Natural killer cell treated with Interleukin-12 subunit alpha and Interleukin-12 subunit beta and Interleukin-15 and Interleukin-18, amount 100 ng/mL, for 72 hours (primary cell): ENCODE measurements at regions not wholly inside any gene's neighbourhood (a gene's known extent, or its start where the extent isn't known, plus 50 kb on each side); places are given as distances from the start of the nearest gene placed in this dataset.

Experiments used
- ATAC-seq, 2 donors: fragments of 150-1000 bp; cut with Tn5 transposase in 1 of 2; sonication (Bioruptor Pico), chemical (Tn5 transposase) in 1 of 2; 2 replicates each; pipeline ENCODE4 v1.10.0; 2021
- DNase-seq: peaks from one replicate; pipeline ENCODE4 v3.0.0; 2022; ENCODE audit warnings: low spot score
- H3K27ac Mint-ChIP-seq, 2 donors: 1 replicate in 1 of 2; 2 replicates in 1 of 2; pipeline ENCODE4 v1.8.0; 2022; ENCODE audit warnings: mixed read lengths in 2 of 2, mild to moderate bottlenecking in 1 of 2, moderate library complexity in 1 of 2
- H3K27me3 Mint-ChIP-seq, 2 donors: 1 replicate in 1 of 2; 2 replicates in 1 of 2; pipeline ENCODE4 v1.8.0; 2022; ENCODE audit warnings: mixed read lengths in 2 of 2
- H3K36me3 Mint-ChIP-seq: one replicate; pipeline ENCODE4 v1.8.0; 2022; ENCODE audit warnings: mixed read lengths
- H3K4me1 Mint-ChIP-seq, 2 donors: 1 replicate in 1 of 2; 2 replicates in 1 of 2; pipeline ENCODE4 v1.8.0; 2022; ENCODE audit warnings: low read depth in 2 of 2, mixed read lengths in 2 of 2, mild to moderate bottlenecking in 1 of 2
- H3K4me3 Mint-ChIP-seq: one replicate; pipeline ENCODE4 v1.8.0; 2022; ENCODE audit warnings: mixed read lengths
- H3K9me3 Mint-ChIP-seq: 2 replicates; pipeline ENCODE4 v1.8.0; 2022; ENCODE audit warnings: mixed read lengths

DNA sequence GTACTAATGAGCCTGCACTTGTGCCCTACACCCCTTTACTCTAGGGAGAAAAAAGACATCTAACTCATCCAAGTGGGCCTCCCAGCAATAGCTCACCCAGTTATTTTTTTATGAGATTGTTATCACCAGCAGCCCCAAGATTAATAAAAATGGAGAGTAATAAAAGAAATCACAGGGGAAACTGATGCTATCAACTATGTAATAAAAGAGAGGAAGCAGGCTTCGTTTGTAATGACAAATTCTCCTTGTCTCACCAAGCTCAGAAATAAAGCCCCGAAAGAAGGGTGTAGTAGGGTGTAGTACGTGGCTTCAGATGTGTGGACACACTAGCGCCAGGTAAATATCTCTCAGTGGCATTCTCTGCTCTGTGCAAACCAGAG lies 204.9 kb downstream of the USP12 start:
- Mint-ChIP-seq H3K4me3 (no peak overlapping the region), H3K36me3 (no peaks in the 10 kb centered on the region), H3K27ac (no peak overlapping the region), H3K4me1 (peaks cover 0 to under 1% of the 10 kb centered on the region in 2 donors), H3K27me3 (no peaks in the 10 kb centered on the region), H3K9me3 (no peaks in the 10 kb centered on the region)
- ATAC-seq (no peak), DNase-seq (no peak)

DNA sequence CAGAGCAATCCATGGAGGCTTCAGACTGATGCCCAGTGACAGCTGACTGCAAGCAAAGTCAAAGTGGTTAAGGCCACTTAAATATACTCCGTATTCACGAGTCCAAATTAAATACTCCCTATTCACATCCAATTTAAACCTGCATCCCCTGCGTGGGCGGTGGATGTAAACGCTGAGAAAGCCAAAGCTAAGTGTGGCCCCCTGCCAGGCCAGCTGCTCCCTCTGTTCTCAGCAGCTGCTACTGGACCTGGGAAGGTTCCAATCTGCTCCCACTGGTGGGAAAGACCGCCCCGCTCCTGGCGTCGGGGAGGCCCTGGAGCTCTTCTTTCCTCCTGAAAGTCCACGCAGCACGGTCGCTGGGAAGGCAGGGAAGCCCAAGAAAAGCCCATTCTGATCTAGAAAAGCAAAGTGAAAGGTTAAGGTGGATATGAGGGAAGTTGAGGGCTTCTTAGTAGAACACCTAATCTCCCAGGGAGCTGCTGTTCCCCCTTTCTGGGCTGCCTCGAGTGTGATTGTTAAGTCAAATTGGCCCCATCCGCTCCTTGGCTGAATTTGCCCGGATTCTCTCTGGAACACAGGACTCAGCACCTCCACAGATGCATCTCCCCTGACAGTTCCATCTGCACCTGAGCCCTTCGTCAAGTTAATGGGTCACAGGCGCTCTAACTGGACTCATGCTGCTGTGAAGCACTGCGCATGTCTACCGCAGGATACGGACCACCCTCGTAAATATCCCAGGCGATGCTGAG lies 205.5 kb downstream of the USP12 start:
- no peak overlapping the region for H3K4me3 Mint-ChIP-seq
- H3K36me3 Mint-ChIP-seq = no peaks in the 10 kb centered on the region
- H3K4me1 Mint-ChIP-seq = no peaks in the 10 kb centered on the region
- no peak overlapping the region for H3K27ac Mint-ChIP-seq
- H3K9me3 Mint-ChIP-seq = no peaks in the 10 kb centered on the region
- H3K27me3 Mint-ChIP-seq = no peaks in the 10 kb centered on the region
- ATAC-seq = no peak
- DNase-seq = no peak

DNA sequence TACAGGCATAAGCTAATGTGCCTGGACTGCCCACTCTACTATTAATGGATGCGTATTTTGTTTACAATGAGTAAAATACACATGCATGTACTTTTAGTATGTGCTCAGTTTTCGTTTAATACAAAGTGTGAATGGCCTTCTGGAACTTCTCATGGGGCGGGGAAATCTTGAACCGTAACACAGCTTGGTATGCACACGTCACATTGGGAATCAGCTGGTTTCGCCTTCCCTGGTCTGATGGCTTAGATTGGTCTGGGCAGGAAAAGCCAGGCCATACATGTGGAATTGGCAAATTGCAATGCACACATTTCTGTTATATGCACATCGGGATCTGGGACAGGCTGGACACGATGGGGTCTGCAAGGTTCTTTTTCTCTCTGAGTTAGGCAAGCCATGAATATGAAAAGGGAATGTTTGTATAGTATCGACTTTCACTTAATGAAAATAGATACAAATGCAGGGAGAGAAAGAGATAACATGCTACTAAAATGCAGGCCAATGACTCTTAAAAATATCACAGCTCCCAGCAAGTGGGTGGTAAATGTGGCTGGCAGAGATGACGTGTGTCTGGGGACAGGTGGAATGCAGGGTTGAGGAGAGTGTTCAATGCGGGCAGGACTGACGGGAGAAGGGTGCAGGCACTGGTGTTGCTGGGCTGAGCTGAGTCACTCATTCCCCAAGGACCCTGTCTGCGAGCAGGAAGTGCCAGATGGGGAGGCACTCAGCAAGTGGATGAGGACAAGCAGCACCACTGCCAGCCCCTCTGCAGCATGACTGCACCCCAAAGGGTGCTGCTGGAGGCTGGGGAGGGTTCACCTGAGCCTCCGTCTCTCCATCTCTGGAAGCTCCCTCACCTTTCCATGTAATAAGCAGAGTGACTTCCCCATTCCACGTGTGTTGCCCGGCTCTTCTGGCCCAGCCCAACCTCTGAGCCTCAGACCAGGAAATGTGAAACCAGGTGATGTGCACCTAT lies 204.0 kb upstream of the GPR12 start:
- Mint-ChIP-seq H3K4me3 (no peak overlapping the region), H3K27me3 (no peaks in the 10 kb centered on the region), H3K9me3 (no peaks in the 10 kb centered on the region), H3K36me3 (no peaks in the 10 kb centered on the region), H3K27ac (no peak overlapping the region), H3K4me1 (no peaks in the 10 kb centered on the region)
- DNase-seq = no peak
- ATAC-seq = no peak

DNA sequence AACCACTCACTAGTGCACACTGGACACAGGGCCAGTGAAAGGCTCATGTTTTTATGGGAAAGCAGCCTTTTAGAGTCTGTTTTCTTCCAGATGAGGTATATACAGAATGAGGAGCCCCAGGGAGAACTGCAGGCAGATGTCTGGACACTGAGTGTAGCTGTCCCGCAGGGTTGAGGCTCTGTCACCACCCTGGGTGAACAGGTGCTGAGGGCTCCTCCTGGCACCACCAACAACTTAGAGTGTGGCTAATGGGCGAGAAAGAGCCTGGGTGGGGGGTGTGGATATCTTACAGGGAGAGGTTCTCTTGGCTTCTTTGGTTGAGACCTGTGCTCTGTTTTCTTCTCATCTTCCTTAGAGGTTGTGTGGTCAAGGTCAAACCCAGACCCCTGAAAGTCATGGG lies 202.1 kb upstream of the GPR12 start:
- H3K9me3 Mint-ChIP-seq = no peaks in the 10 kb centered on the region
- H3K27ac Mint-ChIP-seq = no peak overlapping the region
- DNase-seq = no peak
- no peak overlapping the region for H3K4me3 Mint-ChIP-seq
- no peaks in the 10 kb centered on the region for H3K4me1 Mint-ChIP-seq
- no peak for ATAC-seq
- peaks cover 0 to 2% of the 10 kb centered on the region in 2 donors for H3K27me3 Mint-ChIP-seq
- H3K36me3 Mint-ChIP-seq = no peaks in the 10 kb centered on the region

DNA sequence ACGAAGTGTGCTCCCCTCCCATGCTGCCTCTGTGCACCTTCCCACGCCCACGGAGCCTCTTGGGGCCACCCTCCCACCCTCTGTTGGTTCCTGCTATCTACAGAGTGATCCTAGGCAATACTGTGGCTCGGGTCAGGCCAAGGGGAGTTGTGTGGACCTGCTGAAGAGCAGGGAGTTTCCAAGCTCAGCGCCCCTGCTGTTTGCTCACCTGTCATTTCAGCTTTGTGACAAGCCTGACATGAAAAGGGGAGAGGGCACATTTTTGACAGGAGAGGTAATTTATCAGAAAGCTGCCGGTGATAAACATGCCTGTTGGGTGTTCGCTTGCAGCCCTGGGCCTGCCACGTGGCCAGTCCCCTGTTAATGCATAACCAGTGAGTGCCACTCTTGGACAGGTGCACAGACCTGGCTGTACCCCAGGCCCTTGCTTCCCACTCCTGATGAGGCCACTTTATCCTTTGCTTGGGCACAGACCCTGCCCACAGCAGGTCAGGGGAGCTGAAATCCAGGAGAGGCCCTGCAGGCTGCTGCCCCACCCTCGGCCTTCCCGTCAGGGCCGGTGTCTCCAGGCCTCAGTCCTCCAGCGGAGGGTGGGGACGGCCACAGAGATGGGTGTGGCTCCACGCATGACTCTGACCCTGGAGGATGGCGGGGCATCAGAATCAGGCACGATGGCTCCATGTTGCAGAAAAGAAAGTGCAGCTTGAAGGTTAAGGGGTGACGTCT lies 201.5 kb upstream of the GPR12 start:
- no peak for DNase-seq
- no peaks in the 10 kb centered on the region for H3K4me1 Mint-ChIP-seq
- ATAC-seq = no peak
- no peaks in the 10 kb centered on the region for H3K36me3 Mint-ChIP-seq
- H3K27ac Mint-ChIP-seq = no peak overlapping the region
- peaks cover 1 to 2% of the 10 kb centered on the region in 2 donors for H3K27me3 Mint-ChIP-seq
- no peak overlapping the region for H3K4me3 Mint-ChIP-seq
- H3K9me3 Mint-ChIP-seq = no peaks in the 10 kb centered on the region

DNA sequence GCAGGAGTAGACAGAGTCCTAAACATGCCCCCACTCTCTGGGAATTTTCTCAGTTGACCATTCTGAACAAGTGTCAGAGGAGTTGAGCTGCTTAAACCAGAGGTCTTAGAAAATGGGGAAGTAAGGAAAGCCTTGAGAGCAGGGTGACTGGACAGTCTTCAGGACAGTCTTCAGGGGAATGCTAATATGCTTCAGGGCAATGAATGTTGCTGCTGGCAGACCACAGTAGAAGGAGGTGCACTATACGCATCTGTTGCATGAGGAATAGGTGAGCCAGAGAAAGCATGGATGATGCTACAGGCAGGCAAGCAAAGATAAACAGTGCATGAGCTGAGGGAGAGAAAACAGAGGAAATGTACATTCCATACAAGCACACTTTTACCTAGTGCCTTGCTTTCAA lies 196.6 kb upstream of the GPR12 start:
- H3K4me3 Mint-ChIP-seq = no peak overlapping the region
- H3K4me1 Mint-ChIP-seq = no peaks in the 10 kb centered on the region
- H3K36me3 Mint-ChIP-seq = no peaks in the 10 kb centered on the region
- no peaks in the 10 kb centered on the region for H3K9me3 Mint-ChIP-seq
- ATAC-seq (no peak), DNase-seq (no peak)
- no peak overlapping the region for H3K27ac Mint-ChIP-seq
- H3K27me3 Mint-ChIP-seq = peaks cover 10 to 11% of the 10 kb centered on the region in 2 donors

DNA sequence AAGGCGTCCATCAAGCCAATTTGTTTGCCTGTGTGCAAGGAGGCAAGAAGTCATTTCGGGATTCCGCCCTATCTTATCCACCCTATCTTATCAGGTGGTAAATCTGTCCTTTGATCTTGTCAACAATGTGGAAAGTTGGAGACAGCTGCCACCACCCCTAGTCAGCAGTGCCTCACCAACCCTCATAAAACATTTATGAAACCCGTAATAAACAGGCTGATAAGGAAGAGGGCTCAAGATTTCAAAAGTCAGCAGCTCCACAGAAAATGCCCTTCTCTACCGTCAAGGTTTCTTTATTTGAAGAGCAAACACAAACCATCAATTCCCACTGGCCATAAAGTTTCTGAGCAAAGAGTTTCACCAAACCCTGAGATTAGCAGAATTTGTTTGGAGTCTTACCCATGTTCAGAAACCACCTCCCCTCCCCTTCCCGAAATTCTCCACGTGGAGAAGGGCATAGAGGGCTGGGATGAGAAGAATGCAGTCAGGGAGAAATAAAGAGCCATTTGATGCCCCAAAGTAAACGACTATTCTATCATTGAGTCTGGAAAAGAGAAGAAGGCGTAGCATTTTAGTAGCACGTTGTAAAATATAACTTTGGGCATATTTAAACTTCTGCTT lies 196.0 kb upstream of the GPR12 start:
- DNase-seq (no peak), ATAC-seq (no peak)
- H3K4me1 Mint-ChIP-seq = no peaks in the 10 kb centered on the region
- peaks cover 10 to 11% of the 10 kb centered on the region in 2 donors for H3K27me3 Mint-ChIP-seq
- no peaks in the 10 kb centered on the region for H3K9me3 Mint-ChIP-seq
- no peaks in the 10 kb centered on the region for H3K36me3 Mint-ChIP-seq
- no peak overlapping the region for H3K27ac Mint-ChIP-seq
- H3K4me3 Mint-ChIP-seq = no peak overlapping the region

DNA sequence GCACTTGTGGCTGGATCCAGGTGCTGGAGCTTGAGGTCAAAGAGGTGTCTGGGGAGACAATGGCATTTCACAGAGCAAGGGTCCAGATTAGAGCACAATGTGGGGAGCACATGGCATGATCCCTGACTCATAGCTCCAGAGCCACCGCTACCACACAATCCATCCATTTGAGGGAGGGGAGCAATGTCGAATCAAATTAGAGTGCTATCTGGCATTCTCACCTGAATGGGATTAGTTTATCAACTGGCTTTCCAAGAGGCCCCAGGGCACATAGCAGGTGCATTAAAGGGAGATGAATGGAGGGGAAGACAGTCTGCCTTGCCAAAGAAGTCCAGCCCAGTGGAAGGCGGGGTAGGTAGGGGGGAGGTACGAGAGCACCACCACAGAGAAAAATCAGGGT lies 194.4 kb upstream of the GPR12 start:
- H3K36me3 Mint-ChIP-seq = no peaks in the 10 kb centered on the region
- no peaks in the 10 kb centered on the region for H3K9me3 Mint-ChIP-seq
- no peak overlapping the region for H3K4me3 Mint-ChIP-seq
- no peak overlapping the region for H3K27ac Mint-ChIP-seq
- H3K4me1 Mint-ChIP-seq = no peaks in the 10 kb centered on the region
- no peak for ATAC-seq
- DNase-seq = no peak
- peaks cover 10 to 11% of the 10 kb centered on the region in 2 donors for H3K27me3 Mint-ChIP-seq

DNA sequence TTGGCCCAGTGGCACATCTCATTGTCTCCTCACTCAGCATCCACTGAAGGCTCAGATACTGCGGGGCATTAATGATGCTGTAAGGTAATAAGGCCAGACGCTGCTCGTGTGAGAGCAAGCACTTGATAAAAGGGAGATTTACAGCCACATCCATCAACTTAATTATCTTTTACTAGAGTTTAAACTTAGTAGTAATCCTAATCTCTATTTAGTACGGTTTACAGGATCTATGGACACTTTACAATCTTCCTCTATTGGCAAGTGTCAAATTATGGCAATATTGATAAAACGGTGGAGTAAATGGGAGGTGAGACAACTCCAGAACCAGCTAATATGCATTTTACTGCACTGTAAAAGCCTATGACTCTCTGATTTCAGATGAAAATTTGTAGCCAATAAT lies 192.7 kb upstream of the GPR12 start:
- H3K9me3 Mint-ChIP-seq = no peaks in the 10 kb centered on the region
- H3K36me3 Mint-ChIP-seq = no peaks in the 10 kb centered on the region
- ATAC-seq = no peak
- H3K4me3 Mint-ChIP-seq = no peak overlapping the region
- no peak overlapping the region for H3K27ac Mint-ChIP-seq
- no peaks in the 10 kb centered on the region for H3K4me1 Mint-ChIP-seq
- no peak for DNase-seq
- H3K27me3 Mint-ChIP-seq = peaks cover 9 to 10% of the 10 kb centered on the region in 2 donors

DNA sequence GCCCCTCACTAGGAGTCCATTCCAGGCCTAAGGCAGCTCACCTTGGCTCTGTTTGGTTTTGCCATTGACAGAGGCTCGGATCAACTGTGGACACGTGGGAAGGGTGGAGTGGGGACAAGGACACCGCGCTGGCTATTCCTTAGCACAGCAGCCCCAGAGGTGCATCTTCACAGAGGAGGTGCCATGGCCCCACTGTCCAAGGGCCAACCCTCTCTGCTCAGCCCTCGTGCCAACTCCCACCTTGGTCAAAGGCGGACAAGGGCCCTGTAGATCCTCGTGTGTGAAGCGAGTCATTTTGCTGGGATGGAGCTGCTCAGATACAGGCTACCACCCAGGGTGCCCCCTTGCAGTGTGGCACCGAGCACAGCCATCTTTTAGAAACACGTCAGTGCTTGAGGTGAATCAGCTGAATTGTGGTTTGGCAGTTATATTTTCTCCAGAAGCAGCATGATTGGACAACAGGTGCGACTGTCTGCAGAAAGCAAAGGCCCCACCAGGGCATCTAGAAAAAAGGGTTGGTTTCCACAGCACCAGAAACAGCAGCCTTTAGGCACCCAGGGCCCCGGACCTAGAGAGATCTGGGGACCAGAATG lies 192.1 kb upstream of the GPR12 start:
- no peaks in the 10 kb centered on the region for H3K4me1 Mint-ChIP-seq
- H3K4me3 Mint-ChIP-seq = no peak overlapping the region
- peaks cover 9 to 10% of the 10 kb centered on the region in 2 donors for H3K27me3 Mint-ChIP-seq
- H3K27ac Mint-ChIP-seq = no peak overlapping the region
- H3K36me3 Mint-ChIP-seq = no peaks in the 10 kb centered on the region
- H3K9me3 Mint-ChIP-seq = no peaks in the 10 kb centered on the region
- no peak for DNase-seq
- ATAC-seq = peak in 1 of 2 donors; percentile 41

DNA sequence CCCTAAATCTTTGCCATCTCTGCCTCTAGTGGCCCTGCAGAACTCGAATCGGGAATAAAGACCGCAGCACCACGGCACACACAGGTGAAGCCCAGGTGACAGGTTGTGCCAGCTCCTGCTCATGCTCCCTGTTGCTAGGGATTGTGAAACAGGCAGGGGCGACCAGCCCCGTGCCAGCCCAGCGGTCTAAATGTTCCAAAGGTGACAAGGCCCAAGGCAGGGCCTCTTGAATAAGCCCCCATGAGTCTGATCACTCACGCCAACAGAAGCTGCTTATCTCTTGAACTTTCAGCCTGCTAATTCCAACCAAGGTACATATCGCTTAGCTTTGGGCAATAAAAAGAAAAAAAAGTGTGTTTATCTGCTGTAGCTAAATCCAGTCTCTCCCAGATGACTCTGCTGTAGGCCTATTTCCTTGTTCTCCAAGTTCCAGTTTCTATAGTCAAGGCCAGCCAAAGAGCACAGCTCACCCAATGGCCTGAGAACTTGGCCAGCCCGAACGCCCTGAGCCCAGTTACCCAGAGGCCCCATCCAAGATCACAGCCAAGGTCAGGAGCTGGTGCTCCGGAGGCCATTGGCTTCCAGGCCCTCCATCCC lies 191.1 kb upstream of the GPR12 start:
- no peak overlapping the region for H3K4me3 Mint-ChIP-seq
- ATAC-seq (no peak), DNase-seq (no peak)
- no peak overlapping the region for H3K27ac Mint-ChIP-seq
- H3K27me3 Mint-ChIP-seq = peaks cover 5 to 7% of the 10 kb centered on the region in 2 donors
- H3K4me1 Mint-ChIP-seq = no peaks in the 10 kb centered on the region
- H3K9me3 Mint-ChIP-seq = no peaks in the 10 kb centered on the region
- H3K36me3 Mint-ChIP-seq = no peaks in the 10 kb centered on the region

DNA sequence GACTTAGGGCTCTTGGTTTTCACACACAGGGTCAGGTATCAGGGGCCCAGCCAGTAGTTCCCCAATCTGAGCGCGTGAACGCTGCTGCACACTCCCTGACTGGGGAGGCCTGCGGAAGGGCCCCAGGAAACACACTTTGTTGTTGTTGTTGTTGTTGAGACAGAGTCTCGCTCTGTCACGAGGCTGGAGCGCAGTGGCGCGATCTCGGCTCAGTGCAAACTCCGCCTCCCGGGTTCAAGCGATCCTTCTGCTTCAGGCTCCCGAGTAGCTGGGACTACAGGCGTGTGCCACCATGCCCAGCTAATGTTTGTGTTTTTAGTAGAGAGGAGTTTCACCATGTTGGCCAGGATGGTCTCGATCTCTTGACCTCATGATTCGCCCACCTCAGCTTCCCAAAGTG lies 190.4 kb upstream of the GPR12 start:
- DNase-seq (no peak), ATAC-seq (no peak)
- H3K4me1 Mint-ChIP-seq = no peaks in the 10 kb centered on the region
- no peaks in the 10 kb centered on the region for H3K9me3 Mint-ChIP-seq
- peaks cover 0 to 5% of the 10 kb centered on the region in 2 donors for H3K27me3 Mint-ChIP-seq
- H3K27ac Mint-ChIP-seq = no peak overlapping the region
- H3K4me3 Mint-ChIP-seq = no peak overlapping the region
- H3K36me3 Mint-ChIP-seq = no peaks in the 10 kb centered on the region

DNA sequence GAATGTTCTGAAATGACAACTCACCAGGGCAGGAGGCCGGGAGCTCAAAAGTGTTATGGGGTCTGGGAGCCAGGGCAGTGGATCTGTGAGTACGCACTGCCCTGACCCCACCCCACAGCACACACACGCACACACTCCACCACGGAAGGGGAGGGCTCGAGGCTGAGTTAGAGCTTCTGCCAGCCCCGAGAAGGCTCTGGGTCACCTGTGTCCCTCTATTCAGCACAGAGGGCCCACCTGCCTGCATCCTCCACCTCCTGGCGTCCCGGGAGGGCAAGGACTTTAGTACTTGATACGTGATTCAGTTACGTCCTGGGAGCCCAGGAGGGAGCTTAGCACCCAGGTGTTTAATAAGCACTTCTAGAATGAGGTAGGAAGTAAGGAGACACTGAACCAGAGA lies 190.0 kb upstream of the GPR12 start:
- H3K4me1 Mint-ChIP-seq = no peaks in the 10 kb centered on the region
- H3K27me3 Mint-ChIP-seq = peaks cover 0 to 5% of the 10 kb centered on the region in 2 donors
- H3K36me3 Mint-ChIP-seq = no peaks in the 10 kb centered on the region

More for the DNA sequence above, 190.0 kb upstream of the GPR12 start:
- DNase-seq (no peak), ATAC-seq (no peak)
- no peak overlapping the region for H3K27ac Mint-ChIP-seq
- no peaks in the 10 kb centered on the region for H3K9me3 Mint-ChIP-seq
- no peak overlapping the region for H3K4me3 Mint-ChIP-seq
